HL-60/S4 treated with retinoic acid at 250 ng/mL for 4 days and 3 days (cell line): ENCODE measurements at regions not wholly inside any gene's neighbourhood (a gene's known extent, or its start where the extent isn't known, plus 50 kb on each side); places are given as distances from the start of the nearest gene placed in this dataset.

Experiments
- in situ Hi-C: fragments of 300-500 bp; cut with MboI; formaldehyde crosslinking; loops from 2 replicates; pipeline ENCODE4 v1.7.0; 2022; ENCODE audit warnings: low sequenced_read_pairs

- in situ Hi-C loops = no loop called here
These were observed 159.2 kb upstream of the ALDH1B1 start for GRCh38 chr9:38233343-38233742.

GRCh38 chr9:38232895-38233294, 159.6 kb upstream of the ALDH1B1 start:
- in situ Hi-C loops = no loop called here

GRCh38 chr9:38229504-38230155, 160.6 kb upstream of the SHB start:
- in situ Hi-C loops = no loop called here

GRCh38 chr9:38229104-38229500, 160.1 kb upstream of the SHB start:
- in situ Hi-C loops = no loop called here

- in situ Hi-C loops = no loop called here
These were observed 159.5 kb upstream of the SHB start for GRCh38 chr9:38228331-38229103.

- in situ Hi-C loops = no loop called here
These were observed 158.6 kb upstream of the SHB start for GRCh38 chr9:38227656-38228055.

- in situ Hi-C loops = no loop called here
These were observed 158.1 kb upstream of the SHB start for GRCh38 chr9:38227061-38227540.

GRCh38 chr9:38226491-38226951, 157.5 kb upstream of the SHB start:
- in situ Hi-C loops = no loop called here

- in situ Hi-C loops = no loop called here
These were observed 155.9 kb upstream of the SHB start for GRCh38 chr9:38224941-38225340.

GRCh38 chr9:38216572-38216971, 147.5 kb upstream of the SHB start:
- in situ Hi-C loops = no loop called here

GRCh38 chr9:38215465-38215864, 146.4 kb upstream of the SHB start:
- in situ Hi-C loops = no loop called here

GRCh38 chr9:38214432-38214831, 145.4 kb upstream of the SHB start:
- in situ Hi-C loops = no loop called here

- in situ Hi-C loops = no loop called here
These were observed 144.7 kb upstream of the SHB start for GRCh38 chr9:38213631-38214299.

- in situ Hi-C loops = no loop called here
These were observed 143.0 kb upstream of the SHB start for GRCh38 chr9:38212016-38212415.

- in situ Hi-C loops = no loop called here
These were observed 142.0 kb upstream of the SHB start for GRCh38 chr9:38211002-38211401.

- in situ Hi-C loops = loop anchor here (10.0 kb wide), 1 partner anchor 64 kb away; no protein-coding TSS in a partner anchor
These were observed 139.3 kb upstream of the SHB start for GRCh38 chr9:38208206-38208901.

GRCh38 chr9:38207247-38207778, 138.3 kb upstream of the SHB start:
- in situ Hi-C loops = loop anchor here (10.0 kb wide), 1 partner anchor 63 kb away; no protein-coding TSS in a partner anchor

- in situ Hi-C loops = loop anchor here (10.0 kb wide), 1 partner anchor 60 kb away; no protein-coding TSS in a partner anchor
These were observed 136.3 kb upstream of the SHB start for GRCh38 chr9:38205279-38205678.

- in situ Hi-C loops = loop anchor here (10.0 kb wide), 1 partner anchor 58 kb away; no protein-coding TSS in a partner anchor
These were observed 133.4 kb upstream of the SHB start for GRCh38 chr9:38202336-38202938.

- in situ Hi-C loops = loop anchor here (10.0 kb wide), 1 partner anchor 57 kb away; no protein-coding TSS in a partner anchor
These were observed 132.8 kb upstream of the SHB start for GRCh38 chr9:38201844-38202243.
